IMR-90 (cell line): ENCODE measurements at regions not wholly inside any gene's neighbourhood (a gene's known extent, or its start where the extent isn't known, plus 50 kb on each side); places are given as distances from the start of the nearest gene placed in this dataset.

Experiments used
- ATAC-seq: fragments of 200-7000 bp; cut with Tn5 transposase; 2 replicates; pipeline ENCODE4 v1.9.1; 2020; ENCODE audit warnings: low read depth, mild to moderate bottlenecking, moderate library complexity
- BruUV-seq: library from RNA; stranded (reverse); fragments of 400-500 nt; replicated peaks from 2 replicates; lab custom pipeline; 2021; lab: Mats Ljungman, UMichigan
- CTCF ChIA-PET: fragments of 300-600 bp; formaldehyde crosslinking; extraction: SDS; loops from one replicate; lab custom pipeline; 2021; ENCODE audit warnings: antibody characterized with exemption; lab: Yijun Ruan, JAX
- POLR2A ChIA-PET: fragments of 300-600 bp; sonication (Branson Sonifier 250); formaldehyde crosslinking; loops from one replicate; lab custom pipeline; 2022; ENCODE audit warnings: antibody characterized with exemption; ENCODE audit not compliant: unreplicated experiment; lab: Charles Lee
- DNase-seq: peaks from one replicate; pipeline ENCODE4 v3.0.0; 2013
- H2AFZ ChIP-seq: replicated peaks from 2 replicates; pipeline ENCODE3; 2013; ENCODE audit warnings: low read length, mild to moderate bottlenecking; ENCODE audit not compliant: poor library complexity
- H2AK5ac ChIP-seq: 2 replicates; pipeline ENCODE4 v1.6.1; 2013; ENCODE audit warnings: low read depth, low read length, inconsistent platforms
- H2AK9ac ChIP-seq: replicated peaks from 2 replicates; pipeline ENCODE3; 2013; ENCODE audit warnings: mild to moderate bottlenecking, low read depth, low read length, moderate library complexity; ENCODE audit not compliant: poor library complexity
- H2BK120ac ChIP-seq: 2 replicates; pipeline ENCODE4 v1.6.1; 2013; ENCODE audit warnings: low read depth, low read length, inconsistent platforms
- H2BK15ac ChIP-seq: 3 replicates; pipeline ENCODE4 v1.6.1; 2013; ENCODE audit warnings: low read depth, low read length, inconsistent platforms
- H2BK20ac ChIP-seq: 2 replicates; pipeline ENCODE4 v1.6.1; 2013; ENCODE audit warnings: low read depth, mild to moderate bottlenecking, inconsistent platforms, low read length, moderate library complexity
- H2BK5ac ChIP-seq: 2 replicates; pipeline ENCODE4 v1.6.1; 2013; ENCODE audit warnings: mild to moderate bottlenecking, low read depth, low read length, inconsistent platforms; ENCODE audit not compliant: poor library complexity, severe bottlenecking
- H3K14ac ChIP-seq: replicated peaks from 2 replicates; pipeline ENCODE4 v1.6.1; 2013; ENCODE audit warnings: low read depth, low read length, inconsistent platforms
- H3K18ac ChIP-seq: 2 replicates; pipeline ENCODE4 v1.6.1; 2013; ENCODE audit warnings: low read depth, low read length, control low read depth
- H3K23ac ChIP-seq: 2 replicates; pipeline ENCODE4 v1.6.1; 2013; ENCODE audit warnings: low read depth, low read length, inconsistent platforms
- H3K27ac ChIP-seq: 2 replicates; pipeline ENCODE4 v1.5.1; 2013; ENCODE audit warnings: mild to moderate bottlenecking, control low read depth, low read length; ENCODE audit not compliant: insufficient read depth
- H3K27me3 ChIP-seq: 2 replicates; pipeline ENCODE4 v1.6.1; 2013; ENCODE audit warnings: low read length; ENCODE audit not compliant: control insufficient read depth, insufficient read depth
- H3K36me3 ChIP-seq: 2 replicates; pipeline ENCODE4 v1.6.1; 2013; ENCODE audit warnings: low read length, mixed read lengths; ENCODE audit not compliant: control insufficient read depth, insufficient read depth
- H3K4ac ChIP-seq: 2 replicates; pipeline ENCODE4 v1.6.1; 2013; ENCODE audit warnings: low read depth, low read length, inconsistent platforms
- H3K4me1 ChIP-seq: 2 replicates; pipeline ENCODE4 v1.6.1; 2013; ENCODE audit warnings: low read length, mixed read lengths; ENCODE audit not compliant: control insufficient read depth, insufficient read depth
- H3K4me2 ChIP-seq: 2 replicates; pipeline ENCODE4 v1.6.1; 2013; ENCODE audit warnings: low read depth, mild to moderate bottlenecking, control low read depth, low read length, moderate library complexity
- H3K4me3 ChIP-seq: 2 replicates; pipeline ENCODE4 v1.5.1; 2013; ENCODE audit warnings: low read depth, mild to moderate bottlenecking, control low read depth, low read length, moderate library complexity; ENCODE audit not compliant: insufficient read depth
- H3K56ac ChIP-seq: 2 replicates; pipeline ENCODE4 v1.6.1; 2013; ENCODE audit warnings: low read length, inconsistent platforms; ENCODE audit not compliant: insufficient read depth; ENCODE audit errors: extremely low read depth
- H3K79me1 ChIP-seq, 2 experiments: 2 replicates each; pipeline ENCODE4 v1.6.1; 2013; ENCODE audit warnings: low read length in 2 of 2, inconsistent platforms in 1 of 2, low read depth in 1 of 2
- H3K9ac ChIP-seq: 2 replicates; pipeline ENCODE4 v1.6.1; 2013; ENCODE audit warnings: low read depth, low read length, control low read depth
- H3K9me1 ChIP-seq: 2 replicates; pipeline ENCODE4 v1.6.1; 2013; ENCODE audit warnings: low read length, inconsistent platforms; ENCODE audit not compliant: insufficient read depth
- H3K9me3 ChIP-seq: 2 replicates; pipeline ENCODE4 v1.6.1; 2013; ENCODE audit warnings: low read length; ENCODE audit not compliant: control insufficient read depth, insufficient read depth
- H4K20me1 ChIP-seq: 2 replicates; pipeline ENCODE4 v1.6.1; 2013; ENCODE audit warnings: low read length, inconsistent platforms; ENCODE audit not compliant: insufficient read depth
- H4K5ac ChIP-seq: 2 replicates; pipeline ENCODE4 v1.6.1; 2013; ENCODE audit warnings: mild to moderate bottlenecking, low read depth, low read length, control low read depth
- H4K8ac ChIP-seq, 2 experiments: 2 replicates each; pipeline ENCODE4 v1.6.1; 2013; ENCODE audit warnings: low read depth in 2 of 2, low read length in 2 of 2, control low read depth in 1 of 2, inconsistent platforms in 1 of 2
- H4K91ac ChIP-seq: 2 replicates; pipeline ENCODE4 v1.6.1; 2013; ENCODE audit warnings: low read depth, low read length, inconsistent platforms; ENCODE audit not compliant: insufficient read depth
- BHLHE40 ChIP-seq: fragments of 150-350 bp; IDR thresholded peaks from 2 replicates; pipeline ENCODE4 v1.6.1; 2016; ENCODE audit warnings: mild to moderate bottlenecking, low read depth, low read length
- CEBPB ChIP-seq: IDR thresholded peaks from 2 replicates; pipeline ENCODE4 v1.6.1; 2012; ENCODE audit warnings: low read depth, low read length, improper control_type of control experiment
- CHD1 ChIP-seq: IDR thresholded peaks from 2 replicates; pipeline ENCODE4 v1.6.1; 2012; ENCODE audit warnings: low read depth, low read length, improper control_type of control experiment
- CTCF ChIP-seq: conservative IDR thresholded peaks from 2 replicates; pipeline ENCODE4 v1.5.1; 2012; ENCODE audit warnings: mild to moderate bottlenecking, low read depth, low read length, improper control_type of control experiment
- ELK1 ChIP-seq: fragments of 150-350 bp; IDR thresholded peaks from 2 replicates; pipeline ENCODE4 v1.6.1; 2016; ENCODE audit warnings: low read depth, mild to moderate bottlenecking, low read length, moderate library complexity, borderline replicate concordance
- FOS ChIP-seq: fragments of 150-350 bp; IDR thresholded peaks from 2 replicates; pipeline ENCODE4 v1.6.1; 2016; ENCODE audit warnings: low read depth, low read length
- MAFK ChIP-seq: IDR thresholded peaks from 2 replicates; pipeline ENCODE4 v1.6.1; 2012; ENCODE audit warnings: low read depth, low read length, improper control_type of control experiment
- MAZ ChIP-seq: IDR thresholded peaks from 2 replicates; pipeline ENCODE4 v1.6.1; 2012; ENCODE audit warnings: low read depth, mild to moderate bottlenecking, low read length, improper control_type of control experiment, moderate library complexity, borderline replicate concordance
- MXI1 ChIP-seq: IDR thresholded peaks from 2 replicates; pipeline ENCODE4 v1.6.1; 2012; ENCODE audit warnings: low read depth, mild to moderate bottlenecking, low read length, moderate library complexity, borderline replicate concordance
- NFE2L2 ChIP-seq: fragments of 150-350 bp; IDR thresholded peaks from 2 replicates; pipeline ENCODE4 v1.6.1; 2016; ENCODE audit warnings: low read depth, mild to moderate bottlenecking, low read length
- POLR2A ChIP-seq: IDR thresholded peaks from 2 replicates; pipeline ENCODE4 v1.6.1; 2012; ENCODE audit warnings: mild to moderate bottlenecking, low read depth, low read length
- RAD21 ChIP-seq: IDR thresholded peaks from 2 replicates; pipeline ENCODE4 v1.6.1; 2012; ENCODE audit warnings: low read length, improper control_type of control experiment
- RCOR1 ChIP-seq: IDR thresholded peaks from 2 replicates; pipeline ENCODE4 v1.6.1; 2012; ENCODE audit warnings: mild to moderate bottlenecking, low read length, improper control_type of control experiment; ENCODE audit not compliant: insufficient replicate concordance
- RFX5 ChIP-seq: IDR thresholded peaks from 2 replicates; pipeline ENCODE4 v1.8.0; 2012; ENCODE audit warnings: low read depth, mild to moderate bottlenecking, low read length, moderate library complexity
- SMC3 ChIP-seq: fragments of 150-350 bp; IDR thresholded peaks from 2 replicates; pipeline ENCODE4 v1.6.1; 2016; ENCODE audit warnings: low read depth, mild to moderate bottlenecking, antibody characterized with exemption, low read length, moderate library complexity
- USF2 ChIP-seq: fragments of 150-350 bp; IDR thresholded peaks from 2 replicates; pipeline ENCODE4 v1.6.1; 2017; ENCODE audit warnings: mild to moderate bottlenecking, antibody characterized with exemption, low read length, low read depth
- WGBS, 2 experiments: methylation state at CpG; one replicate each; pipeline versions ENCODE4 v1.1.5 to v1.1.7; 2013; ENCODE audit warnings: missing lambda C conversion rate in 2 of 2; ENCODE audit not compliant: insufficient read length in 1 of 2; ENCODE audit errors: extremely low coverage in 2 of 2; 5-methylcytosine and 5-hydroxymethylcytosine counted together
- dilution Hi-C: fragments of 300-500 bp; cut with HindIII; formaldehyde crosslinking; loops from one replicate; pipeline ENCODE4 v1.14.3; 2018; ENCODE audit warnings: low sequenced_read_pairs; ENCODE audit not compliant: unreplicated experiment
- in situ Hi-C: fragments of 300-500 bp; cut with MboI; formaldehyde crosslinking; loops from 3 replicates; pipeline ENCODE4 v1.14.3; 2019; ENCODE audit warnings: low sequenced_read_pairs, inconsistent platforms, mixed read lengths
- intact Hi-C: fragments of 100-400 bp; cut with micrococcal nuclease; formaldehyde crosslinking; loops from 2 replicates; pipeline ENCODE4 v1.10.0; 2022

GRCh38 chr3:95798628-95799027 is 1015.8 kb upstream of the EPHA6 start:
- Histone ChIP-seq H3K56ac (no peak overlapping the region), H3K14ac (no peak overlapping the region), H3K4me3 (no peak overlapping the region), H2AK5ac (no peak overlapping the region), H3K9me3 (peaks cover 3% of the 10 kb centered on the region; the same call in 1 of the 2 replicates), H2BK20ac (no peak overlapping the region), H3K36me3 (no peaks in the 10 kb centered on the region), H2AK9ac (no peak overlapping the region), H2AFZ (no peak overlapping the region), H4K5ac (no peak overlapping the region), H3K4ac (no peak overlapping the region), H3K27me3 (no peaks in the 10 kb centered on the region), H3K9me1 (no peaks in the 10 kb centered on the region), H3K79me1 (no peaks in the 10 kb centered on the region), H2BK5ac (no peak overlapping the region), H3K9ac (no peak overlapping the region), H4K8ac (no peak overlapping the region), H4K91ac (no peak overlapping the region), H3K4me1 (no peaks in the 10 kb centered on the region), H3K27ac (no peak overlapping the region), H4K20me1 (no peaks in the 10 kb centered on the region), H3K4me2 (no peak overlapping the region), H3K23ac (no peak overlapping the region), H3K18ac (no peak overlapping the region), H2BK15ac (no peak overlapping the region), H2BK120ac (no peak overlapping the region)
- no CpG with 5 or more reads among the region's 1 CpG for WGBS, 2 experiments
- no peak for DNase-seq
- TF ChIP-seq RAD21 (no peak), MXI1 (no peak), ELK1 (no peak), POLR2A (no peak), CTCF (no peak), MAFK (no peak), SMC3 (no peak), CHD1 (no peak), USF2 (no peak), BHLHE40 (no peak), RCOR1 (no peak), FOS (no peak), NFE2L2 (no peak), RFX5 (no peak), MAZ (no peak), CEBPB (no peak)
- ChIA-PET POLR2A (no interaction called here), CTCF (no interaction called here)
- intact Hi-C loops (no loop called here), dilution Hi-C loops (no loop called here), in situ Hi-C loops (no loop called here)
- ATAC-seq, result no peak
- no TSS peak for BruUV-seq
